ENCODE measurements at regions not wholly inside any gene's neighbourhood (a gene's known extent, or its start where the extent isn't known, plus 50 kb on each side); places are given as distances from the start of the nearest gene placed in this dataset.
"Not testable (repeated sequence)": the region's sequence is repeated elsewhere in the genome, so short reads cannot be mapped to it uniquely, and the experiment has no call there.

DNA sequence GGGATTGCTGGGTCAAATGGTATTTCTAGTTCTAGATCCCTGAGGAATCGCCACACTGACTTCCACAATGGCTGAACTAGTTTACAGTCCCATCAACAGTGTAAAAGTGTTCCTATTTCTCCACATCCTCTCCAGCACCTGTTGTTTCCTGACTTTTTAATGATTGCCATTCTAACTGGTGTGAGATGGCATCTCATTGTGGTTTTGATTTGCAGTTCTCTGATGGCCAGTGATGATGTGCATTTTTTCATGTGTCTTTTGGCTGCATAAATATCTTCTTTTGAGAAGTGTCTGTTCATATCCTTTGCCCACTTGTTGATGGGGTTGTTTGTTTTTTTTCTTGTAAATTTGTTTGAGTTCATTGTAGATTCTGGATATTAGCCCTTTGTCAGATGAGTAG, 220.3 kb downstream of the NPR3 start:
- DNase-seq (ENCODE audit: low read depth): not testable (repeated sequence)

DNA sequence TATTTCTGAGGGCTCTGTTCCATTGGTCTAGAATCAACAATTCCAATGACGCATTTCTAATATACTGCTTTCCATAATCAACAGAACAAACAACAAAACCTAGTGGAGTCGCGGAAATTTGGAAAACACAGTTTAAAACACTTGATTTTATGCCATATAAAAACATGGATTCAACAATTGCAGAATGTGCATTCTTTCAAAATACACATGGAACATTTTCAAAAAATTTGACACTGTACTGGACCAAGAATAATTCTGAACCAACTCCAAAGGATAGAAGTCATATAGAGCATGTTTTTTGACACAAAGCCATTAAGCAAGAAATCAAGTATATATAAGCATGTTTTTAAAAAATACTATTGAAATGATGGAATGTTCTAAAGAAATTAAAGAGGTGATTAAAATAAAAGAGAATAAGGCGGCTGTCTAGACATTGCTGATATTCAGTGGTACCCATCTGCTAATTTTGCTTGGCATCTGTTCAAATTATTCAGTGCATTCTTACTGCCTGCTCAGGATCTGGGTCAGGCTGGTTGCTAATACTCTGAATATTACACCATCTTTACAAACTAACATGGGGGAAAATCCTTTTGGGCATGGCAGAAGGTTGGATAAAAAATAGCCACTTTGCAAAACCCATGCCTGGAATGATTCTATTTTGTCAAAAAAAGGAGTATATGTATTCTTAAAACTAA, 221.3 kb downstream of the NPR3 start:
- no peak for DNase-seq (ENCODE audit: low read depth)

DNA sequence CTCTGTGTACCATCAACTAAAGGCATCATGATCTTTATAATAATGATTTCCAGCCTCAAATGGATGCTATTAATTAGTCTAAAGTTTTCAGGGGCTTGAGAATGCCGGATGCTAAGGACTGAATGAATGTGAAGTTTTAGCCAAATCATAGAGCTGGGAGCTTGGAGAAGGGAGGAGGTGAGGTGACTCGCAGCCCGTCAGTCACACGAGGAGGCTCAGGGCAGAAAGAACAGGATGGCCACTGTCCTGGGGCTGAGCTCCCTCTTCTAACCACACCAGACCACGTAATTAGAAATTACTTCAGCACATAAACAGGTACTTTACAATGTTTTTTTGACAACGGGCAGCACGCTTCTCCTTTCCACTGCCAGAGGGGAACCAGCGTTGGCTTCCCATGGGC, 222.6 kb downstream of the NPR3 start:
- DNase-seq (ENCODE audit: low read depth): no peak

DNA sequence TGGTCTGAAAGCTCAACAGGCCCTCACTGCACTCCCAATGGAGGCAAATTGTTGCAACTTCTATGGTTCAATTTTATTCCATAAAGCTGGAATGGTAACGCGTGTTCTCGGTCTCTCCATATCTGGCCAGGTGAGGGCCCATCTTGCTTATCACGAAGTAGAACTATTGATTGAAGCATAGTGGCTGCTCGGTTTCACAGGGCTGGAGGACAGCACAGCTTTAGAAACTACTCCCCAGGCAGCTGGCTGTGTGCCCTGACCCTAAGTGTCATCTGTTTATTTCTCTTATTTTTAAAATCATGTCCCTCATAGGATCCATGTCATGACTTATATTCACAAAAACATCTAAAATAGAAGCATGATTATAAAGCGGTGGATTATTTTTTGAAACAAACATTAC, 223.4 kb downstream of the NPR3 start:
- DNase-seq (ENCODE audit: low read depth): no peak

DNA sequence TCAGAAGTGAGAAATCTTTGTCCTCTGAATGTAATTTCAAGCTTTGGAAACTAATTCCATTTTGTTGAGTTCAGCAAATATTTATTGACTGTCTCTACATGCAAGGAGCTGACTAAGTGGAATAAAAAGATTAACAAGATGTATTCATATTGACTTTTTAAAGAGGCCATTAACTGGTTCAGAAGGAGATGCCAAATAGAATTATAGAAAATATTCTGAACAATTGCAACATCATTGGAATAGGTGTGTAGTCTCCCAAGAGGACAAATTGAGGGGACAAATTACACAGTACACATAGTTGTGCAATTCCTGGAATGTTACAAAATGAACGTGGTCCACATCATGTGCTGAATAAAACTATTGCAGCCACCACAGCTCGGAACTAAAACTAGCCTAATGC, 224.2 kb downstream of the NPR3 start:
- no peak for DNase-seq (ENCODE audit: low read depth)

DNA sequence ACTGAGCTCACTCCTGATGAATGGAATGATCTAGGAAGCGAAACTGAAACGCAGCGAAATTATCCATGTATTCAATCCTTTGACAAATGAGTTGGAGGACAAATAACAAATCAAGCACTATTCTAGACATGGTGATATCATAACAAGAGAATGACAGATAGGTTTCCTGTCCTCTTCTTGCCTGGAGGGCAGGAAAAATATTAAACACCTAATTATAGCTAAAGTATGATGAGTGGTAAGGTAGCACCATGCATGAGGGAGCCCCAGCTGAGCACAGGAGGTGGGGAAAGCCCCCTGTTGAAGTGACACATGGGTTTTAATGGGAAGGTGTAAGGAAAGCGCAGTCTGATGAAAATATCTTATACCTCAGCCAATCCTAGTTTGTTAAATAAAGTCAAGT, 225.2 kb downstream of the NPR3 start:
- no peak for DNase-seq (ENCODE audit: low read depth)

DNA sequence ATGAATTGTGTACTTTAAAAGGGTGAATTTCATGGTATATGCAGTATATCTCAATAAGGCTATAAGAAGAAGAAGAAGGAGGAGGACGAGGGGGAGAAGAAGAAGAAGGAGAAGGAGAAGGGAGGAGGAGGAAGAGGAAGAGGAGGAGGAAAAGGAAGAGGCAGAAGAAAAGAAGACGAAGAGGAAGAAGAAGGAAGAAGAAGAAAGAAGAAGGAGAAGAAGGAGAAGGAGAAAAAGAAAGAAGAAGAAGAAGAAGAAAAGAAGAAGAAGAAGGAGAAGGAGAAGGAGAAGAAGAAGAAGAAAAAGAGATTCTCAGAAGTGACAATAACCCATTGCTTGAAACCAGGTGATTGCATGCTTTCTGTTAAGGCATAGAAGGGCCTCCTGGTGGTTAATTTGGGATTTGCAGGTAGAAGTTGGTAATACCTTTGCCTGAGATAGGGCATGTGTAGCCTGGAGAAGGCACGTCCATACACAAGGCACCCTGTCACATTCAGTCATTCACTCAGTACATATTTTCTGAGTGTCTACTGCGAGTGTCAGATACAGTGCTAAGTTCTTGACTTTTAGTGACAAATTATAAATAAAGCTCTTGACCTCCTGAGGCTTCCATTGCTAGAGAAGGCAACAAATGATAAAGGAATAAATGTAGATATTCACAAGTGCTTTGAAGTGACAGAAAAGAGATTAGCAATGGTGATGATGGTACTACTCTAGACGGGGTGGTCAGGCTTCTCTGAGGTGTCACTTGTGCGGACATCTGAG, 231.3 kb downstream of the NPR3 start:
- DNase-seq (ENCODE audit: low read depth): peak; percentile 22

DNA sequence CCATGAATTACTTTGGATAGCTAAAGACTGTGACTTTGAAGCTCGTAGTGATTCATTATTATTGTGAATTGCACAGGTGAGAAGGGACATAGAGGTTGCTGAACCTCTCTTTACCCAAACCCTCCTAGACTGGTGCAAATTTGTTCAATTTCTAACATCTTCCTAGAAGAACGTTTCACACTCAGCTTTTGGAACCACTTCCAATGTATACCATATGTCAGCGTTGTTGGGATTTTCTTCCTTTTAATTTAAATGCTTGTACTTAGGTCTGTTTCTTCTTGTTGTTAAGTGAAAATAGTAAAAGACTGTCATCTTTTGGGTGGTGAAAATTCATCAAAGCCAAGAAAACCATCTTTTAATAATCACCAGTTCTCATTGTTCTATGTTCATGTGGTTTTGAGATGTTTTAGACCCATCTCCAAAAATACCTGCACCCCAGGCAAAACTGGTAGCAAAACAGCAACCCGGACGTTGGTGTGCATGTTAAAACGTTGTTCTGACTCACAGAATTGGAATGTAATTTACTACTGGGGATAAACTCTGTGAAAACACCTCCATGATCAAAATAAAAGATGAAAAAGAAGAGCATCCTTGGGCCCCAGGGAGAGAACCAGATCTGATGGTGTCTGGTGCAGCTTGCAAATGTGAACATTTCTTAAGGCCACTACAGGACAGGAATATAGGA, 238.3 kb downstream of the NPR3 start:
- DNase-seq (ENCODE audit: low read depth): no peak

DNA sequence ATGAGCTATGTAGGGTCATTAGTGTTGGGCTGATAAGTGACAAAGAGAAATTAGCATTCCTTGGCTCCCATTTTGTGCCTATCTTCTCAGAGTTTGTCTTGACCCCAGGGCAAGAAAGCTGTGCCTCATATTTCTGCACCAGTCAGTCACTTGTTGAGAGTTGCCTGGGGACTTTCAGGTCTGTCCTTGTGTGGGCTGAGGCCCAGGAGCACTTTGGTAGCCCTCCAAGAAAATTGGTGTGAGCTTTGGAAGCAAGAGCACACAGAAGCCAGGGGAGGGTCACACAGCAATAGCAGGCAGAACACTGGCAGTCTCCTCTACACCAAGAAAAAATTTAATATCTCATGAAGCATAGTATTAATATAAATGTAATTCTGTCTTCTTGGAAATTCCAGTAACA, 239.9 kb downstream of the NPR3 start:
- DNase-seq (ENCODE audit: low read depth): no peak

DNA sequence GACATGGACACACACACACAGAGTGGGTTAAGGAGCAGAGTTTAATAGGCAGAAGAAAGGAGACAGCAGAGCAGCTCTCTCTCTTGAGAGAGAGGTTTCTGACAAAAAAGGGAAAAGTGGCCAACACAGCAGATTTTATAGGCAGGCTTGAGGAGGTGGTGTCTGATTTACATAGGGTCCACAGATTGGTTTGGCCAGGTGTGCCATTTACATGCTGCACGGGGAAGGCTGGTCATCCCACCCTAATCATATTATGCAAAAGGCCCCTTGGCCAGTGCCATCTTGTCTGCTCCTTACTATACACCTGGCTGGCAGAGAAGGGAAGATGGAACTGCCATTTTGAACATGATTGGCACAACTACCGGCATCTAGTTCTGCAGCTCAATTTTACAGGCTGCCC, 240.8 kb downstream of the NPR3 start:
- DNase-seq (ENCODE audit: low read depth): no peak

DNA sequence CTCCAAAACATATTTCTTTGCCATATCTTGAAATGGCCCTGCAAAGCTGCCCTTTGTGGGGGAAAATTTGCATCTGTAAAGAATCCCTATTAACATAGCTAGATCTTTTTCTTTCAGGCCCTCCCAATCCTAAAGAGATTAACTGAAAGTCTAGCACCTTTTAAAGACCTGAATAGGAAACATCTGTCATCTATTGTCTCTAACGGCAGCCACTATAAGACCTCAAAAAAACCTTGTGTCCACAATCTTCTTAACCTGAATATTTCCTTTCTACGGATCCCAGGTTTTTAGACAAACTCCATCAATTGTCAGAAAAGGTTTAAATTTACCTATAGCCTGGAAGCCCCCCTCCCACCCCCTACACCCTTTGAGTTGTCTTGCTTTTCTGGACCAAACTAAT, 241.3 kb downstream of the NPR3 start:
- not testable (repeated sequence) for DNase-seq (ENCODE audit: low read depth)

DNA sequence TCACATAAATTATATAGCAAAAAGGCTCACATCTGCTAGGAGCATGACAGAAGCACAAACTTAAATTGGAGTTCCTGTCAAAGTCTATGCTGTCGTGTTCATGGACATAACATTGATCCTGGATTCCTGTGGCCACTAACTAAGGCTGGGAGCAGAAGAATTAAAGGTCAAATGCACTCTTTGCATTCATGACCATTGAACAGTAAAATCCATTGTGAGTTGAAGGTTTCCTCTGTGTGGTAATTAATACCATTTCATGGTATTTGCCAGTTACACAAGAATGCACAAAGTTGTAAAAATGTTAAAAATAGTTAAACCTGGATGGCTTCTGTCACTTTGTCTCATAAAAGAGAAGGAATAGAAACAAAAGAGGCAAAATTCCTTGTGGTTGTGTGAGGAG, 242.6 kb downstream of the NPR3 start:
- no peak for DNase-seq (ENCODE audit: low read depth)

DNA sequence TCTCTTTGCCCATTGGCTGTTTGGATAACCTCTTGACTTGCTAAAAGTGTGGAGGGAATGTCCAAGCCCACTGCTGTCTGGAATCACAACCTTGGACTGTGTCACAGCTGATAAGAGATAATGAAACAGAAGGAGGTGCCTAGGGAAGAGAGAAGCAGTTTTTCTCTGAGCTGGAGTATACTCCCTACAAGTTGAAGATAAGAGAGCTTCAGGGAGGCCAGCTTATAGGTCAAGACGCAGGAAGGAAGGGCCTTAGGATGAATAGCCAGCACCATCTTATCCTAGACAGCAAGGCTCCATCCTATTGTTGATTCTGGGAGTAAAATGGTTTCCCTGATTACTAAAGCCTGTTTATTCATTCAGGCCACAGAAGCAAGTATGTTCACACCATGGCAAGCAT, 244.7 kb downstream of the NPR3 start:
- DNase-seq (ENCODE audit: low read depth): peak; percentile 67

DNA sequence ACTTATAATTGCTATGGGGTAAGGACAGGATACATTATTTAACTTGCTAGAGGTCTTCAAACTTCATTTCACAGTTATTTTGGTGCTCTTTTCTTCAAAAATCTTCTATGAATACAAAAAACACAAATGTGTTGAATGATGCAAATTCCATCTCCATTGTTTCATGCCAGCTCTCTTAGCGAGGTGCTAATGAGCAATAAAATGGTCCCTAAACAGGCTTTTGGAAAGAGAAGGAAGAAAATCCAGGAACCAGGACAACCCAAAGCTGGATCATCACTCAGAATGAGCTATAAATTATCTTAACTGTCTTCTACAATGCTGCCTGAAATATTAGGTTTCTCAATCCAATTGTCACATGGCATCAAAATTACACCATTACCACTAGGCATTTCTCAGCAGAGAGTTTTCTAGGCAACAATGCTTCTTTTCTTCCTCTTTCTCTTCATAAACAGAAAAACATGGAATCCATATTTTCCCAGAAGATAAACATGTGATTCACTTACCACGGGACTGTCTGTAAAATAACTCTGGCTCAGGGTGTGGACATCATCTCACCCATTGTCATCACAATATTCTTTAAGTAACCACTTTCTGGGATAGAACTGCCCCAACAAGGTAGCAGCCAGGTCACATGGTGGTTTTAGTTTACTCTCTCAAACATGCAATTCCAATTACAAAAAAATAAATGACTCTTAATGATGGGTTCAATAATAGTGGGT, 249.4 kb downstream of the NPR3 start:
- DNase-seq (ENCODE audit: low read depth): no peak

DNA sequence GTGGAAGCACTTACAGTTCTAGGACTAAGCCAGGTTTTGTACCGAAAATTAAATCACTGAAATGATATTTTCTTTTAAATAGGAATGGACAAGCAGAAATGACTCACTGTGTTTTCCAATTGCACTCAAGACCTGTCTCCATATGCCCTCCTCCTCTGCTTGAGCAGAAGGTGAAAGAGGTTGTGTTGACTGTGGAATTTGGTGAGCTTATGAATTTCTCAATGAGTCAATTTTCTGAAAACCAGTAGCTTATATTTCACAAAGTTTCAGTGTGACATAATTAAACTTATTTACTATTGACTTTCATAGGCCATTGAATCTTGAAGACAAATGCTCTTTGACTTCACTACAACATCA, 249.9 kb downstream of the NPR3 start:
- no peak for DNase-seq (ENCODE audit: low read depth)

DNA sequence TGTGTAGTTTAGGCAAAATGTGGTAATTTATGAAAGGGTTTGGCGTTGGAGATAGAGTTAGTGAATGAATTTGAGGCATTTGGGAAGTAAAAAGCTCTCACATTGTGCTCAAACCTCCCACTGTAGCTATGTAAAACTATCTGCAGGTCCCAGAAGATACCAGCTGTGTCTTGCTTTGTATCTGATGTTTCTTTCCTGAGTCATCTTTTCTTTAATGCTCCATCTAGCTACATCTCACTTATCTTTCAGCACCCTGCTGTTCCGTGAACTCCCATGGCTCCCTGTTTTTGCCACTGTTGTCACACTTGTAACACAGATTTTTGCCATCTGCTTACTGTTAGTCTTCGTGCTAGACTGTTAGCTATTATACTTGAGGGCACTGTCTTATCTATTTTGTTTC, 253.1 kb downstream of the NPR3 start:
- DNase-seq (ENCODE audit: low read depth): peak; percentile 62

DNA sequence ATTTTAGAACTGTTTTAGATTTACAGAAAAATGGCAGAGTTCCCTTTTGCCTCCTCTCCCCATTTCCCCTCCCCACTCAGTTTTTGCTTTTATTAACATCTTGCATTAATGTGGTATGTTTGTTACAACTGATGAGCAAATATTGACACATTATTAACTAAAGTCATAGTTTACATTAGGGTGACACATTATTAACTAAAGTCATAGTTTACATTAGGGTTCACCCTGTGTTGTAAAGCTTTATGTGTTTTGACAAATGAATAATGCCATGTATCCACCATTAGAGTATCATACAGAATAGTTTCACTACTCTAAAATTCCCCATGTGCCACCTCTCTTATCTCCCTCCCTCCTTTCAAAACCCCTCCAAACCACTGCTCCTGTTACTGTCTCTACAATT, 262.5 kb downstream of the NPR3 start:
- DNase-seq (ENCODE audit: low read depth): no peak

DNA sequence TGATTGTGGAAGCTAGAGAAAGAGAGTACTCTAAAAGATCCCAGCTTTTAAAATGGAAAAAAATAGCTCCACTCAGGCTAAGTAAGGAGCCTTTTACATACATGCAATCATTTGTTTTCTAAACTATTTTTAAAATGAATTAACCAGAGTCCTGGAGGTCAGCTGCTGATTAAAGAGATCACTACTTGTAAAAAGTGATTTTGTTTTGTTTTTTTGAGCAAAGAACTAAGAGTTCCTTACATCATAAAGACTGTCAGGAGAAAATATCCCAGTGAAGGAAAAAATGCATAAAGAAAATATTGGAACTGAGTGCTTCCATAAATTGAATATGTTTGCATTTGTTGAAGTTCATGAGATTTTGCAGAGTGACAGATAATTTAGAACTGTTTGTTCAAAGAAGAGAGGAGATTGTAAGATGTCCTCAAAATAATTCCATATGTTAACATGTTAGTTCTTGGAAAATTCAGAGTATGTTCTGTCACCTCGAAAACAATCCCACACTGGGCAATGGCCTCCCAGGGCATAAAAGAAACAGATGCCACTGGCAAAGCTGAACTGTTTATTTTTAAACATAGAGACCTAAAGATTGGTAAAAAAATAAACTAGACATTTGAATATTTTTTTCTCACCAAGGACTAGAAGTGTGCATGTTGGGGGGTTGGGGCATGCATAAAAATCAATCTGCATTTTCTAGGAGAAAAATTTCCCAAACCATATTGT, 264.7 kb downstream of the NPR3 start:
- DNase-seq (ENCODE audit: low read depth): no peak

DNA sequence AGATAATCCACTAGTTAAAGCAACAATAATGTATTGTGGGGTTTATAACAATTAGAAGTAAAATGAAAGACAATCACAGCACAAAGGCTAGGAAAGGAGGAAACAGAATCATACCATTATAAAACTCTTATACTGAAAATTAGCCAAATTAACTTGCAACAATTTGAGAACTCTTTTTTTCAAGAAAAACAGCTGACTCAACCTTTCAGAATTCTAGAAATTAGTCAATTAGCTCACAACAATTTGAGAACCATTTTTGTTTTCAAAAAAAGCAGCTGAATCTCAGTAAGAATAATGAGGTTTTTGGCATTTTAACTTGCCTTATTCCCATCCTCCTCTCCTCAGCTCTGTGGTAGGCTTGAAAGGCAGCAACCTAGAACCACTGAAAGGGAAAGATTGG, 269.9 kb downstream of the NPR3 start:
- no peak for DNase-seq (ENCODE audit: low read depth)

DNA sequence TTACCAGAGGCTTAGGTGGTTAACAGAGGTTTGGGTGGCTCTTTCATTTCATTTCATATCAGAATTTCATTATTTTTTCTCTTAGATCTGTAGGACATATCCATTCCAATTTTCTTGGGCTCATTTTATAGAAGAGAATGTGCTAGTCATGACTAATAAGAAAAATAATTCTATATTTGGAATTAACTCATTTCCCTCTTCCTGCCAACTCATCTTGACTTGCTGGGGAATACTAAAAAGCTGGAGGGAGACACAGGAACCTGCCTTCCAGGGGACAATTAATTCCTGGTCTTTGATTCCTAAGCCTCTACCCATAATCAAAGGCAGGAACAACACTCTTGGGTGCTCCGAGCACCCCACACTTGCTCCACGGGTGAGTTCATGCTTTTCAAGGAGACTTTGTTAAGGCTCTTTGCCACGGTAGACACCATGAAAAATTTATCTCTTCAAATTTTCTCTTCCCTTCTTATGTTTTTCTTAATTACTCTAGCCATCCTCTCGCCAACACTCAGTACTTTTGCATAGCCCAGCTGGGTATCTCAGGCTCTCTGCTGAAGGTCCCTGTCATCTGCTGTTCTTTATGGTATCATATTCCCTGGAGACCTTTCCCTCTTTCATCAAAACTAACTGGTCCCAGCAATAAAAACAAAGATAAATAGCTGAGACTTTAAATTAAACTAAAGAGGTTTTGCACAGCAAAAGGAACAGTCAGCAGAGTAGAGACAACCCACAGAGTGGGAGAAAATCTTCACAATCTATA, 273.9 kb downstream of the NPR3 start:
- DNase-seq (ENCODE audit: low read depth): no peak

DNA sequence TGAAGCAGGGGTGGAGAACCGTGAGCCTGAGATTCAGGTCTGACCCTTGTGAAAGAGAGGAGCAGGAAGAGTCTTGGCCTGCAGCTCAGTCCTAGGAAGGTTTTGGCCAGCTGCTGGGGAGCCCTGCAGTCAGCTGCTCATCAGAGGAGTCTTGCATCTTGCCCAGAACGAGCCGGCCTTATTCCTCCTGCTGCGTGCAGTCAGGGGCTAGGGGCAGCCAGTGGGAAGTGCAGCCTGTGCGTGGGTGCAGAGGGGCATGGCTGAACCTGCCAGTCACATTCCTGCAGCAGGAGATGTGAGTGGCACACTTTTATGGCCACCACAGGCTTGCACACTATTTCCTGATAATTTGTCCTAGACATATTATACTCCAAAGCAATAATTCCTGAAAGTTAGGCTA, 278.7 kb downstream of the NPR3 start:
- no peak for DNase-seq (ENCODE audit: low read depth)
